ENCODE measurements at regions not wholly inside any gene's neighbourhood (a gene's known extent, or its start where the extent isn't known, plus 50 kb on each side); places are given as distances from the start of the nearest gene placed in this dataset.
A peak's percentile ranks its signal among the peaks of the same experiment; 100 is the strongest.
"Not testable (repeated sequence)": the region's sequence is repeated elsewhere in the genome, so short reads cannot be mapped to it uniquely, and the experiment has no call there.

DNA sequence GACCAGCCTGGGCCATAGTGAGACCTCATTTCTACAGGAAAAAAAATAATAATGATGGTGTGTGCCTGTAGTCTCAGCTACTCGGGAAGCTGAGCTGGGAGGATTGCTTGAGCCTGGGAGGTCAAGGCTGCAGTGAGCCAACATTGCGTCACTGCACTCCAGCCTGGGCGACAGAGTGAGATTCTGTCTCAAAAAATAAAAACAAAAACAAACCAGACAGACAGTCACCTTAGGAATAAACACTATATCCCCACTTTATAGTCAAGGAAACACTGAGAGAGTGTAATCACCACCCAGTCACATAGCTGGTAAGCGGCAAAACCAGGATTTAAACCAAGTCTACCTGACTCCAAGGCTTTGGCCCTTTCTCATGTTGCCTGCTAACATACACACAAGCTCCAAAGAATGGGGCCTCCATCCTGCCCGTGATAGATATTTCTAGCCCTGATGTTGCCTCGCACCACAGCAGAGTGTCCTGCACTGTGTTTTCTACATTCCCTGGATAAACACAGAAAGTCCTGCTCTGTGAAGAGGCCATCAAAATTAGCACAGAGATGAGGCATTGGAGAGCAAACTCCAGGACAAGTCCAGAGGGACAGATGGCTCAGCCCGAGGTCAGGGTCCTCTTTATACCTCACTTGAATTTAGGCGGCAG is 66.1 kb upstream of the SMURF2 start:
- dilution Hi-C loops (cut with MboI; ENCODE audit: extremely low pct_ligation_motif_present, low sequenced_read_pairs): no loop called here
- no peak overlapping the region for H3K4me2 ChIP-seq (ENCODE audit: insufficient read depth, low read length)

GRCh38 chr17:64726025-64726424 is 63.9 kb upstream of the SMURF2 start:
- H3K9ac ChIP-seq (replicated peaks; ENCODE audit: extremely low read depth, insufficient read depth, low read length); H3K9me3 ChIP-seq (replicated peaks; ENCODE audit: control insufficient read depth, insufficient read depth, low read length); POLR2A ChIA-PET; H3K4me2 ChIP-seq (ENCODE audit: insufficient read depth, low read length); H3K9me1 ChIP-seq (replicated peaks; ENCODE audit: control insufficient read depth, extremely low read depth, insufficient read depth, low read length); intact Hi-C loops (cut with micrococcal nuclease); H3K27me3 ChIP-seq (ENCODE audit: control insufficient read depth in 2 of 2, insufficient read depth in 2 of 2, low read length in 2 of 2); H3K4me3 ChIP-seq (replicated peaks in 1 of 3; ENCODE audit: insufficient read depth in 1 of 3, low read depth in 1 of 3, low read length in 3 of 3); BruUV-seq (replicated peaks); DNase-seq (ENCODE audit: low read depth, low spot score); H4K20me1 ChIP-seq (replicated peaks; ENCODE audit: control insufficient read depth, extremely low read depth, insufficient read depth, low read length); H3K79me2 ChIP-seq (ENCODE audit: control insufficient read depth, insufficient read depth, low read length); H2AFZ ChIP-seq (ENCODE audit: low read depth, low read length); dilution Hi-C loops (cut with MboI; ENCODE audit: extremely low pct_ligation_motif_present, low sequenced_read_pairs); H3K36me3 ChIP-seq (ENCODE audit: control insufficient read depth in 2 of 2, extremely low read depth in 1 of 2, insufficient read depth in 2 of 2, low read length in 2 of 2): not testable (repeated sequence)
- Histone ChIP-seq H3K27ac (ENCODE audit: insufficient read depth, low read depth, low read length) (peak overlapping the region; percentile 45), H3K4me1 (ENCODE audit: control insufficient read depth, extremely low read depth, insufficient read depth, low read length) (peaks cover 40% of the 10 kb centered on the region)
- peak; percentile 40 for FAIRE-seq
- CTCF ChIA-PET: interaction anchor here (4.7 kb wide), 1 partner anchor 18 kb away, joined by 31 read pairs; no protein-coding TSS in a partner anchor

More for the DNA sequence above, 66.1 kb upstream of the SMURF2 start:
- DNase-seq (ENCODE audit: low read depth, low spot score) (no peak), FAIRE-seq (no peak)
- Histone ChIP-seq H2AFZ (ENCODE audit: low read depth, low read length) (peak overlapping the region; percentile 29), H3K27ac (ENCODE audit: insufficient read depth, low read depth, low read length) (peak overlapping the region; percentile 62), H3K79me2 (ENCODE audit: control insufficient read depth, insufficient read depth, low read length) (peaks cover 3% of the 10 kb centered on the region), H3K27me3 (ENCODE audit: control insufficient read depth in 2 of 2, insufficient read depth in 2 of 2, low read length in 2 of 2) (no peaks in the 10 kb centered on the region), H3K9me3 (replicated peaks; ENCODE audit: control insufficient read depth, insufficient read depth, low read length) (no peaks in the 10 kb centered on the region), H3K36me3 (ENCODE audit: control insufficient read depth in 2 of 2, extremely low read depth in 1 of 2, insufficient read depth in 2 of 2, low read length in 2 of 2) (no peaks in the 10 kb centered on the region), H3K4me3 (replicated peaks in 1 of 3; ENCODE audit: insufficient read depth in 1 of 3, low read depth in 1 of 3, low read length in 3 of 3) (no peak overlapping the region), H4K20me1 (replicated peaks; ENCODE audit: control insufficient read depth, extremely low read depth, insufficient read depth, low read length) (no peaks in the 10 kb centered on the region), H3K9ac (replicated peaks; ENCODE audit: extremely low read depth, insufficient read depth, low read length) (no peak overlapping the region), H3K4me1 (ENCODE audit: control insufficient read depth, extremely low read depth, insufficient read depth, low read length) (peaks cover 58% of the 10 kb centered on the region), H3K9me1 (replicated peaks; ENCODE audit: control insufficient read depth, extremely low read depth, insufficient read depth, low read length) (no peaks in the 10 kb centered on the region)
- intact Hi-C loops (cut with micrococcal nuclease): no loop called here
- TF ChIP-seq MYC (IDR thresholded peaks at IDR 0.05; ENCODE audit: low read depth, low read length) (no peak), FOS (IDR thresholded peaks at IDR 0.05; ENCODE audit: borderline replicate concordance, insufficient read depth, low read length) (no peak), POLR2A (IDR thresholded peaks at IDR 0.05; ENCODE audit: low read depth, low read length) (no peak), GATA2 (IDR thresholded peaks at IDR 0.05; ENCODE audit: insufficient read depth, insufficient read length, low read depth, low read length) (no peak), POLR2AphosphoS5 (IDR thresholded peaks at IDR 0.05; ENCODE audit: insufficient read depth, low read depth, low read length) (no peak), JUN (IDR thresholded peaks at IDR 0.05; ENCODE audit: borderline replicate concordance, insufficient read depth, insufficient read length, low read depth) (no peak), EZH2 (IDR thresholded peaks at IDR 0.05; ENCODE audit: borderline replicate concordance, low read depth, low read length, severe bottlenecking) (no peak), MAX (IDR thresholded peaks at IDR 0.05; ENCODE audit: insufficient read depth, insufficient read length) (no peak)
- TF ChIP-seq, protein P1, sequence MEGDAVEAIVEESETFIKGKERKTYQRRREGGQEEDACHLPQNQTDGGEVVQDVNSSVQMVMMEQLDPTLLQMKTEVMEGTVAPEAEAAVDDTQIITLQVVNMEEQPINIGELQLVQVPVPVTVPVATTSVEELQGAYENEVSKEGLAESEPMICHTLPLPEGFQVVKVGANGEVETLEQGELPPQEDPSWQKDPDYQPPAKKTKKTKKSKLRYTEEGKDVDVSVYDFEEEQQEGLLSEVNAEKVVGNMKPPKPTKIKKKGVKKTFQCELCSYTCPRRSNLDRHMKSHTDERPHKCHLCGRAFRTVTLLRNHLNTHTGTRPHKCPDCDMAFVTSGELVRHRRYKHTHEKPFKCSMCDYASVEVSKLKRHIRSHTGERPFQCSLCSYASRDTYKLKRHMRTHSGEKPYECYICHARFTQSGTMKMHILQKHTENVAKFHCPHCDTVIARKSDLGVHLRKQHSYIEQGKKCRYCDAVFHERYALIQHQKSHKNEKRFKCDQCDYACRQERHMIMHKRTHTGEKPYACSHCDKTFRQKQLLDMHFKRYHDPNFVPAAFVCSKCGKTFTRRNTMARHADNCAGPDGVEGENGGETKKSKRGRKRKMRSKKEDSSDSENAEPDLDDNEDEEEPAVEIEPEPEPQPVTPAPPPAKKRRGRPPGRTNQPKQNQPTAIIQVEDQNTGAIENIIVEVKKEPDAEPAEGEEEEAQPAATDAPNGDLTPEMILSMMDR (IDR thresholded peaks at IDR 0.05; ENCODE audit: extremely low read depth in 1 of 2, insufficient read depth in 1 of 2, low read depth in 1 of 2, low read length in 2 of 2): no peak
- POLR2A ChIA-PET: interaction anchor here (1.3 kb wide), 1 partner anchor 19 kb away, joined by 3 read pairs; no protein-coding TSS in a partner anchor
- CTCF ChIA-PET: interaction anchor here (1.1 to 4.7 kb wide), 5 partner anchors 8 to 79 kb away, joined by 3 to 31 read pairs (median 6); no protein-coding TSS in a partner anchor
- no TSS peak for BruUV-seq (replicated peaks)

Data from endothelial cell of umbilical vein (primary cell).